Astrocyte (in vitro differentiated cells and primary cell): ENCODE measurements at regions not wholly inside any gene's neighbourhood (a gene's known extent, or its start where the extent isn't known, plus 50 kb on each side); places are given as distances from the start of the nearest gene placed in this dataset.

ENCODE experiments used
- DNase-seq: peaks from one replicate; pipeline ENCODE4 v3.0.0-alpha.2; 2010; ENCODE audit warnings: low read depth
- FAIRE-seq: peaks from 2 replicates; lab custom pipeline; 2011; peaks lifted over from hg19 to GRCh38; lab: Jason Lieb, UNC
- H2AFZ ChIP-seq: 2 replicates; pipeline ENCODE4 v1.6.0; 2012; ENCODE audit warnings: low read depth, low read length, inconsistent platforms
- H3K27ac ChIP-seq: 2 replicates; pipeline ENCODE4 v1.5.1; 2011; ENCODE audit warnings: low read depth, low read length, inconsistent platforms
- H3K27me3 ChIP-seq: 2 replicates; pipeline ENCODE4 v1.6.0; 2011; ENCODE audit warnings: low read length, inconsistent platforms; ENCODE audit not compliant: insufficient read depth
- H3K36me3 ChIP-seq: 2 replicates; pipeline ENCODE4 v1.5.1; 2011; ENCODE audit warnings: low read length, inconsistent platforms; ENCODE audit not compliant: insufficient read depth
- H3K4me1 ChIP-seq: 2 replicates; pipeline ENCODE4 v1.5.1; 2011; ENCODE audit warnings: low read length, inconsistent platforms; ENCODE audit not compliant: insufficient read depth
- H3K4me2 ChIP-seq: 2 replicates; pipeline ENCODE4 v1.6.0; 2012; ENCODE audit warnings: low read length, inconsistent platforms
- H3K4me3 ChIP-seq: 2 replicates; pipeline ENCODE4 v1.5.1; 2011; ENCODE audit warnings: low read depth, mild to moderate bottlenecking, low read length, inconsistent platforms; ENCODE audit not compliant: insufficient read depth
- H3K79me2 ChIP-seq: 2 replicates; pipeline ENCODE4 v1.6.0; 2012; ENCODE audit warnings: mild to moderate bottlenecking, low read length, inconsistent platforms; ENCODE audit not compliant: insufficient read depth
- H3K9ac ChIP-seq: 2 replicates; pipeline ENCODE4 v1.6.0; 2012; ENCODE audit warnings: mild to moderate bottlenecking, low read length, inconsistent platforms
- H3K9me3 ChIP-seq: 2 replicates; pipeline ENCODE4 v1.5.1; 2012; ENCODE audit warnings: low read depth, mild to moderate bottlenecking, low read length, inconsistent platforms; ENCODE audit not compliant: insufficient read depth
- H4K20me1 ChIP-seq: 2 replicates; pipeline ENCODE4 v1.6.0; 2012; ENCODE audit warnings: low read length, inconsistent platforms; ENCODE audit not compliant: insufficient read depth
- H3K27ac Mint-ChIP-seq: one replicate; pipeline ENCODE4 v1.8.0; 2021; ENCODE audit warnings: mild to moderate bottlenecking, mixed read lengths; ENCODE audit not compliant: unreplicated experiment
- H3K27me3 Mint-ChIP-seq: one replicate; pipeline ENCODE4 v1.8.0; 2021; ENCODE audit warnings: low read depth, mixed read lengths; ENCODE audit not compliant: unreplicated experiment
- H3K36me3 Mint-ChIP-seq: one replicate; pipeline ENCODE4 v1.8.0; 2021; ENCODE audit warnings: low read depth, mixed read lengths; ENCODE audit not compliant: unreplicated experiment
- H3K4me1 Mint-ChIP-seq: one replicate; pipeline ENCODE4 v1.8.0; 2021; ENCODE audit warnings: low read depth, mixed read lengths; ENCODE audit not compliant: unreplicated experiment
- H3K4me3 Mint-ChIP-seq: one replicate; pipeline ENCODE4 v1.8.0; 2021; ENCODE audit warnings: mild to moderate bottlenecking, moderate library complexity, mixed read lengths; ENCODE audit not compliant: unreplicated experiment
- H3K9me3 Mint-ChIP-seq: one replicate; pipeline ENCODE4 v1.8.0; 2021; ENCODE audit warnings: mild to moderate bottlenecking, mixed read lengths; ENCODE audit not compliant: unreplicated experiment
- EZH2 ChIP-seq: IDR thresholded peaks from 2 replicates; pipeline ENCODE4 v1.6.1; 2012; ENCODE audit warnings: mild to moderate bottlenecking, low read length, inconsistent platforms; ENCODE audit not compliant: insufficient read depth
- TF ChIP-seq, protein P1 (sequence below): IDR thresholded peaks from 2 replicates; pipeline ENCODE4 v1.5.1; 2011; ENCODE audit warnings: low read depth, mild to moderate bottlenecking, inconsistent platforms, low read length, moderate library complexity; ENCODE audit not compliant: insufficient read depth

DNA sequence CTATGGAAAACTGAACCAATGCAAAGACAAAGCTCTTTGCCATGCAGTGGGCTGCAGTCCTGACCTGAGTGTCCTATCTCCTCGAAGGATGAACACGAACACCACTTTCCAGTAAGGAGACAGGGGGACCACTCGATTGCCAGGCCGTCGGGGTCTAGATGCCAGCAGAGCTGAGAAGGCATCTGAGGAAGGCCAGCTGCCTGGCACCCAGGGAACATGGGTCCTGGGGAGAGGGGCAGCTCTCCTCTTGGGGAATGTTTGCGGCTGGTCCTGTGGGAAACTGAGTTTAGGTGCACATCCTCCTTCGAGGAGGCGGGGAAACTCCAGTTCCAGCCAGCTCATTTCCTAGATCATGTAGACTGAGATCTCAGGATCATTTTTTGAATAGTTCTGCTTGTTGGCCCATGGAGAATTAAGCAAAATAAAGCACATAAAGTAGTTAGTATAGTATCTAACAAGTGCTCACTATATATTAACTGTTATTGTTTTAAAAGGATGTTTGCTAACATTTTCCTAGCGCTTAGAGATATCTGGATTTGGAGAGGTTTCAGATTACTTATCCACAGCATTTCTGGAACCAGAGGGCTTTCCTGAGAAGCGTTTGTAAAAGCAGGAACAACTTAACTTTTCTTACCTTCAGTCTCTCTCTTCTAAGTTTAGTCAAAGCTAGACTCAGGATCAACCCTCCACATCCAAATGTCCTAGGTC, 225.3 kb upstream of the FOXQ1 start:
- Mint-ChIP-seq H3K4me3 (no peak overlapping the region), H3K9me3 (no peaks in the 10 kb centered on the region), H3K27me3 (peaks cover 10% of the 10 kb centered on the region), H3K27ac (no peak overlapping the region), H3K36me3 (no peaks in the 10 kb centered on the region), H3K4me1 (peaks cover 7% of the 10 kb centered on the region)
- Histone ChIP-seq H3K4me1 (peaks cover 6% of the 10 kb centered on the region), H3K4me3 (no peak overlapping the region), H2AFZ (no peak overlapping the region), H3K9ac (no peak overlapping the region), H3K79me2 (no peaks in the 10 kb centered on the region), H3K9me3 (peaks cover 4% of the 10 kb centered on the region), H3K4me2 (no peak overlapping the region), H3K27ac (no peak overlapping the region), H3K27me3 (peaks cover 7% of the 10 kb centered on the region), H4K20me1 (no peaks in the 10 kb centered on the region), H3K36me3 (no peaks in the 10 kb centered on the region)
- TF ChIP-seq EZH2, result no peak
- TF ChIP-seq, protein P1, sequence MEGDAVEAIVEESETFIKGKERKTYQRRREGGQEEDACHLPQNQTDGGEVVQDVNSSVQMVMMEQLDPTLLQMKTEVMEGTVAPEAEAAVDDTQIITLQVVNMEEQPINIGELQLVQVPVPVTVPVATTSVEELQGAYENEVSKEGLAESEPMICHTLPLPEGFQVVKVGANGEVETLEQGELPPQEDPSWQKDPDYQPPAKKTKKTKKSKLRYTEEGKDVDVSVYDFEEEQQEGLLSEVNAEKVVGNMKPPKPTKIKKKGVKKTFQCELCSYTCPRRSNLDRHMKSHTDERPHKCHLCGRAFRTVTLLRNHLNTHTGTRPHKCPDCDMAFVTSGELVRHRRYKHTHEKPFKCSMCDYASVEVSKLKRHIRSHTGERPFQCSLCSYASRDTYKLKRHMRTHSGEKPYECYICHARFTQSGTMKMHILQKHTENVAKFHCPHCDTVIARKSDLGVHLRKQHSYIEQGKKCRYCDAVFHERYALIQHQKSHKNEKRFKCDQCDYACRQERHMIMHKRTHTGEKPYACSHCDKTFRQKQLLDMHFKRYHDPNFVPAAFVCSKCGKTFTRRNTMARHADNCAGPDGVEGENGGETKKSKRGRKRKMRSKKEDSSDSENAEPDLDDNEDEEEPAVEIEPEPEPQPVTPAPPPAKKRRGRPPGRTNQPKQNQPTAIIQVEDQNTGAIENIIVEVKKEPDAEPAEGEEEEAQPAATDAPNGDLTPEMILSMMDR, result no peak
- FAIRE-seq (no peak), DNase-seq (no peak)

DNA sequence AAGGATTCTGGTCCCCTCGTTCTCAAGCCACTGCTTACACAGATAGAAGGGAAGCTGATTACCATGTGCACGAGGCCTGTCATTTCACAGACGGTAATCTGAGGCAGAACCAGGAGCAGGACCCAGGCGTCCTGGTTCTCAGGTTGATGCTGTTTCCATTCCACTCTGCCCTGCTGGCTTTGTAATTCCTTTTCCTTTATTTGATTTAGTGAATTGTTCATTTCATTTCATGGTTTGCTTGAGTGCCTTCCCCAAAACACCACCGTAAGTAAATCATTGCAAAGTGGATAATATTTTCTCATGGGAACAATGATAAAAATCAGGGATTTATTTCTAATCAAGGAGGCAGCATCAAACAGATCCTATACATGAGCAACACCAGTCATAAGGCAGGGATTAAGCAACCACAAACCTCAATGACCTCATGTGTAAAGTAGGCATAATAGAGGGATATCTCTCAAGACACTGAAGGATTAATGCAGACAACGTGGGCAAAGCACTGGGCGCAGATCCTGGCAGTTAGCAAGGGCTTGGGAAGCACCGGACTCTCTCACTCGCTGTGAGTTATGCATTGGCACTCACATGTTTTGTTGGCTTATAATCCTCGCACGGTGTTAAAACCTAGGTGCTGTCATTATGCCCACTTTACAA, 229.5 kb upstream of the FOXQ1 start:
- Histone ChIP-seq H3K9me3 (peaks cover 4% of the 10 kb centered on the region), H3K27me3 (peaks cover 15% of the 10 kb centered on the region), H3K4me3 (no peak overlapping the region), H3K79me2 (no peaks in the 10 kb centered on the region), H4K20me1 (no peaks in the 10 kb centered on the region), H3K4me1 (peaks cover 6% of the 10 kb centered on the region), H3K4me2 (peak overlapping the region; percentile 40), H3K27ac (peak overlapping the region; percentile 45), H2AFZ (no peak overlapping the region), H3K9ac (peak overlapping the region; percentile 41), H3K36me3 (no peaks in the 10 kb centered on the region)
- Mint-ChIP-seq H3K4me3 (no peak overlapping the region), H3K4me1 (peaks cover 10% of the 10 kb centered on the region), H3K27ac (peak overlapping the region; percentile 47), H3K9me3 (peaks cover 5% of the 10 kb centered on the region), H3K36me3 (no peaks in the 10 kb centered on the region), H3K27me3 (peaks cover 12% of the 10 kb centered on the region)
- TF ChIP-seq, protein P1, result no peak
- no peak for TF ChIP-seq EZH2
- DNase-seq, result peak; percentile 31
- no peak for FAIRE-seq
